SK-N-SH (cell line): ENCODE measurements at regions not wholly inside any gene's neighbourhood (a gene's known extent, or its start where the extent isn't known, plus 50 kb on each side); places are given as distances from the start of the nearest gene placed in this dataset.

Experiments used
- CTCF ChIA-PET: fragments of 300-600, 350-600 bp; formaldehyde crosslinking; extraction: SDS; loops from one replicate; lab custom pipeline; 2021; lab: Yijun Ruan, JAX
- POLR2A ChIA-PET: fragments of 350-600 bp; sonication (Branson Sonifier 250); formaldehyde crosslinking; extraction: SDS; loops from one replicate; lab custom pipeline; 2020; ENCODE audit warnings: antibody characterized with exemption, inconsistent platforms; lab: Yijun Ruan, JAX
- DNase-seq: peaks from one replicate; pipeline ENCODE4 v3.0.0; 2012
- H2AFZ ChIP-seq: fragments of 200-600 bp; sonication (generic); 2 replicates; pipeline ENCODE4 v1.8.1; 2016; ENCODE audit warnings: antibody characterized with exemption, mild to moderate bottlenecking, low read depth
- H3F3A ChIP-seq: fragments of 200-600 bp; sonication (generic); replicated peaks from 2 replicates; pipeline ENCODE3; 2016; ENCODE audit warnings: antibody characterized with exemption, mild to moderate bottlenecking; ENCODE audit not compliant: insufficient read depth
- H3K27ac ChIP-seq, 2 experiments: fragments of 200-500 bp in 1 of 2; fragments of 200-600 bp in 1 of 2; sonication (Bioruptor generic) in 1 of 2; sonication (generic), shearing (Covaris generic) in 1 of 2; 2 replicates each; pipeline versions ENCODE4 v1.5.1 to v1.6.1; 2014 to 2016; ENCODE audit warnings: low read depth in 2 of 2, inconsistent platforms in 1 of 2, low read length in 1 of 2, mild to moderate bottlenecking in 1 of 2, mixed read lengths in 1 of 2
- H3K27me3 ChIP-seq: fragments of 200-600 bp; sonication (generic), shearing (Covaris generic); 2 replicates; pipeline ENCODE4 v1.6.1; 2016; ENCODE audit warnings: mixed run types; ENCODE audit not compliant: insufficient read depth
- H3K36me3 ChIP-seq, 2 experiments: fragments of 200-500 bp in 1 of 2; fragments of 200-600 bp in 1 of 2; sonication (Bioruptor generic) in 1 of 2; sonication (generic) in 1 of 2; replicated peaks in 1 of 2; 2 replicates each; pipeline versions ENCODE3 to v1.5.1; 2014 to 2016; ENCODE audit warnings: low read length in 1 of 2, mild to moderate bottlenecking in 1 of 2; ENCODE audit not compliant: insufficient read depth in 2 of 2, control insufficient read depth in 1 of 2
- H3K4me1 ChIP-seq, 2 experiments: fragments of 200-500 bp in 1 of 2; fragments of 200-600 bp in 1 of 2; sonication (Bioruptor generic) in 1 of 2; sonication (generic), shearing (Covaris generic) in 1 of 2; 2 replicates each; pipeline versions ENCODE4 v1.5.1 to v1.6.1; 2014 to 2016; ENCODE audit warnings: low read depth in 1 of 2, low read length in 1 of 2, mixed run types in 1 of 2; ENCODE audit not compliant: insufficient read depth in 2 of 2, control insufficient read depth in 1 of 2
- H3K4me2 ChIP-seq: fragments of 200-600 bp; sonication (generic), shearing (Covaris generic); 2 replicates; pipeline ENCODE4 v1.6.1; 2017; ENCODE audit warnings: mixed run types
- H3K4me3 ChIP-seq, 2 experiments: fragments of 200-500 bp in 1 of 2; fragments of 200-600 bp in 1 of 2; sonication (Bioruptor generic) in 1 of 2; sonication (generic), shearing (Covaris generic) in 1 of 2; 2 replicates each; pipeline versions ENCODE4 v1.5.1 to v1.8.1; 2014 to 2016; ENCODE audit warnings: low read depth in 2 of 2, inconsistent platforms in 1 of 2, low read length in 1 of 2, mild to moderate bottlenecking in 1 of 2, mixed read lengths in 1 of 2, moderate library complexity in 1 of 2
- H3K79me2 ChIP-seq: fragments of 200-600 bp; sonication (generic); 2 replicates; pipeline ENCODE4 v1.8.1; 2017; ENCODE audit warnings: mild to moderate bottlenecking; ENCODE audit not compliant: insufficient read depth
- H3K9ac ChIP-seq: fragments of 200-600 bp; sonication (generic); 2 replicates; pipeline ENCODE4 v1.6.1; 2017; ENCODE audit warnings: mixed run types
- H3K9me2 ChIP-seq: fragments of 200-600 bp; sonication (generic); 2 replicates; pipeline ENCODE4 v1.6.1; 2017; ENCODE audit warnings: mixed run types
- H3K9me3 ChIP-seq: fragments of 200-600 bp; sonication (generic); 2 replicates; pipeline ENCODE4 v1.6.1; 2017; ENCODE audit warnings: mixed run types, mild to moderate bottlenecking, moderate library complexity
- H4K20me1 ChIP-seq: fragments of 200-600 bp; sonication (generic); 2 replicates; pipeline ENCODE4 v1.6.1; 2017; ENCODE audit warnings: mild to moderate bottlenecking, mixed run types; ENCODE audit not compliant: insufficient read depth
- ELF1 ChIP-seq: IDR thresholded peaks from 2 replicates; pipeline ENCODE4 v1.4.0; 2012
- EP300 ChIP-seq, 2 experiments: IDR thresholded peaks; 2 replicates each; pipeline versions ENCODE4 v1.4.0 to v1.6.1; 2012; ENCODE audit warnings: borderline replicate concordance in 1 of 2, low read depth in 1 of 2, low read length in 1 of 2
- EZH2phosphoT487 ChIP-seq: fragments of 200-600 bp; sonication (generic); IDR thresholded peaks from 2 replicates; pipeline ENCODE4 v1.6.1; 2017; ENCODE audit warnings: low read depth, mixed run types, mild to moderate bottlenecking, antibody characterized with exemption, moderate library complexity, borderline replicate concordance
- FOSL2 ChIP-seq: IDR thresholded peaks from 2 replicates; pipeline ENCODE4 v1.4.0; 2012; ENCODE audit warnings: low read depth, mild to moderate bottlenecking, moderate library complexity, borderline replicate concordance
- FOXM1 ChIP-seq: IDR thresholded peaks from 2 replicates; pipeline ENCODE4 v1.4.0; 2012; ENCODE audit warnings: low read depth, mild to moderate bottlenecking
- IRF3 ChIP-seq: fragments of 150-350 bp; IDR thresholded peaks from 2 replicates; pipeline ENCODE4 v1.6.1; 2016; ENCODE audit warnings: mild to moderate bottlenecking, low read depth, low read length
- MEF2A ChIP-seq: IDR thresholded peaks from 2 replicates; pipeline ENCODE4 v1.4.0; 2012; ENCODE audit warnings: low read depth, borderline replicate concordance
- NFIC ChIP-seq: IDR thresholded peaks from 2 replicates; pipeline ENCODE4 v1.4.0; 2012; ENCODE audit warnings: borderline replicate concordance
- NRF1 ChIP-seq: IDR thresholded peaks from 2 replicates; pipeline ENCODE4 v1.6.1; 2012; ENCODE audit warnings: low read depth, mild to moderate bottlenecking, low read length
- SMC3 ChIP-seq: IDR thresholded peaks from 2 replicates; pipeline ENCODE4 v1.6.1; 2012; ENCODE audit warnings: low read depth, low read length, improper control_type of control experiment
- YY1 ChIP-seq: IDR thresholded peaks from 2 replicates; pipeline ENCODE4 v1.4.0; 2012; ENCODE audit warnings: low read depth, mild to moderate bottlenecking
- WGBS: methylation state at CpG from one replicate; pipeline ENCODE4 v1.1.6; 2017; ENCODE audit warnings: low lambda C conversion rate; 5-methylcytosine and 5-hydroxymethylcytosine counted together
- TF ChIP-seq, protein P1 (sequence below): IDR thresholded peaks from 2 replicates; pipeline ENCODE4; 2012
- TF ChIP-seq, protein P2 (sequence below): IDR thresholded peaks from 2 replicates; pipeline ENCODE4 v1.6.1; 2012; ENCODE audit warnings: mild to moderate bottlenecking, low read depth, low read length, moderate library complexity
- TF ChIP-seq, protein P3 (sequence below): fragments of 150-350 bp; IDR thresholded peaks from 2 replicates; pipeline ENCODE4 v1.6.1; 2017; ENCODE audit warnings: antibody characterized with exemption, low read length, low read depth, borderline replicate concordance

DNA sequence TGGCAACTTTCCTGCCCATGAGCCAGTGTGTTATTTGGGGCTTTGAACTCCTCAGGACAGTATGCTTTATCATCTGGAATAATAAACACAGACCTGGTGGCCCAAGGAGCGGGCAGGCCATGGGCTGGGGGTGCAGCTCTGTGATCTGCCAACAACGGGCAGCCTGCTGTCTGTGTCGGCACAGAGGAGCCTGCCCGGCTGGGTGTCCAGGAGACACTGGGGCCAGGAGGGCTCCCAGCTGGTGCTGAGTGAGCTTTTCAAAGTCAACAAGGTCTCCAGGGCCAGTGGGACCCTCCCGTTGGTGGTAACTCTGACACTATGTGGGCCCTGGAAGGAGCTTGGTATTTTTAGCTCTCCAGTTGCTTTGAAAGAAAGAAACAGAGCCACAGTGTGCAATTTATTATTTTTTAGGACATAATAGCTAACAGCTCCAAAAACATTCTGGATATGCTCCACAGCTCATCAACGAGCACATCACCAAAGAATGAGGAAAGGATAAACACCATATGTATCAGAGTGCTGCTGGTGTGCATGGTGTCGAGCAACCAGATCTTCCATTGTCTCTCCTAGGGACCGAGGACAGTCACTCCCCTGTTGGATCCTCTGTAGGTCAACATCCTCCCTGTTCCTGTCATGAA is 488.7 kb upstream of the USP24 start:
- WGBS = 92% methylated on average over 4 of the region's 8 CpGs
- H3K4me1 ChIP-seq = no peaks in the 10 kb centered on the region; a peak in 2 of 4 replicates

More for the DNA sequence above, 488.7 kb upstream of the USP24 start:
- no peak for TF ChIP-seq YY1
- TF ChIP-seq, protein P1, sequence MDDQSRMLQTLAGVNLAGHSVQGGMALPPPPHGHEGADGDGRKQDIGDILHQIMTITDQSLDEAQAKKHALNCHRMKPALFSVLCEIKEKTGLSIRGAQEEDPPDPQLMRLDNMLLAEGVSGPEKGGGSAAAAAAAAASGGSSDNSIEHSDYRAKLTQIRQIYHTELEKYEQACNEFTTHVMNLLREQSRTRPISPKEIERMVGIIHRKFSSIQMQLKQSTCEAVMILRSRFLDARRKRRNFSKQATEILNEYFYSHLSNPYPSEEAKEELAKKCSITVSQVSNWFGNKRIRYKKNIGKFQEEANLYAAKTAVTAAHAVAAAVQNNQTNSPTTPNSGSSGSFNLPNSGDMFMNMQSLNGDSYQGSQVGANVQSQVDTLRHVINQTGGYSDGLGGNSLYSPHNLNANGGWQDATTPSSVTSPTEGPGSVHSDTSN = no peak
- no peak for TF ChIP-seq NFIC
- no peak for TF ChIP-seq MEF2A
- TF ChIP-seq EP300 (IDR thresholded peaks at IDR 0.05; ENCODE audit: borderline replicate concordance in 1 of 2, low read depth in 1 of 2, low read length in 1 of 2) = no peak
- no peak for TF ChIP-seq FOSL2
- no peak for TF ChIP-seq NRF1
- TF ChIP-seq SMC3 = no peak
- no peak for TF ChIP-seq FOXM1
- TF ChIP-seq, protein P2, sequence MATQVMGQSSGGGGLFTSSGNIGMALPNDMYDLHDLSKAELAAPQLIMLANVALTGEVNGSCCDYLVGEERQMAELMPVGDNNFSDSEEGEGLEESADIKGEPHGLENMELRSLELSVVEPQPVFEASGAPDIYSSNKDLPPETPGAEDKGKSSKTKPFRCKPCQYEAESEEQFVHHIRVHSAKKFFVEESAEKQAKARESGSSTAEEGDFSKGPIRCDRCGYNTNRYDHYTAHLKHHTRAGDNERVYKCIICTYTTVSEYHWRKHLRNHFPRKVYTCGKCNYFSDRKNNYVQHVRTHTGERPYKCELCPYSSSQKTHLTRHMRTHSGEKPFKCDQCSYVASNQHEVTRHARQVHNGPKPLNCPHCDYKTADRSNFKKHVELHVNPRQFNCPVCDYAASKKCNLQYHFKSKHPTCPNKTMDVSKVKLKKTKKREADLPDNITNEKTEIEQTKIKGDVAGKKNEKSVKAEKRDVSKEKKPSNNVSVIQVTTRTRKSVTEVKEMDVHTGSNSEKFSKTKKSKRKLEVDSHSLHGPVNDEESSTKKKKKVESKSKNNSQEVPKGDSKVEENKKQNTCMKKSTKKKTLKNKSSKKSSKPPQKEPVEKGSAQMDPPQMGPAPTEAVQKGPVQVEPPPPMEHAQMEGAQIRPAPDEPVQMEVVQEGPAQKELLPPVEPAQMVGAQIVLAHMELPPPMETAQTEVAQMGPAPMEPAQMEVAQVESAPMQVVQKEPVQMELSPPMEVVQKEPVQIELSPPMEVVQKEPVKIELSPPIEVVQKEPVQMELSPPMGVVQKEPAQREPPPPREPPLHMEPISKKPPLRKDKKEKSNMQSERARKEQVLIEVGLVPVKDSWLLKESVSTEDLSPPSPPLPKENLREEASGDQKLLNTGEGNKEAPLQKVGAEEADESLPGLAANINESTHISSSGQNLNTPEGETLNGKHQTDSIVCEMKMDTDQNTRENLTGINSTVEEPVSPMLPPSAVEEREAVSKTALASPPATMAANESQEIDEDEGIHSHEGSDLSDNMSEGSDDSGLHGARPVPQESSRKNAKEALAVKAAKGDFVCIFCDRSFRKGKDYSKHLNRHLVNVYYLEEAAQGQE = no peak
- TF ChIP-seq, protein P3, sequence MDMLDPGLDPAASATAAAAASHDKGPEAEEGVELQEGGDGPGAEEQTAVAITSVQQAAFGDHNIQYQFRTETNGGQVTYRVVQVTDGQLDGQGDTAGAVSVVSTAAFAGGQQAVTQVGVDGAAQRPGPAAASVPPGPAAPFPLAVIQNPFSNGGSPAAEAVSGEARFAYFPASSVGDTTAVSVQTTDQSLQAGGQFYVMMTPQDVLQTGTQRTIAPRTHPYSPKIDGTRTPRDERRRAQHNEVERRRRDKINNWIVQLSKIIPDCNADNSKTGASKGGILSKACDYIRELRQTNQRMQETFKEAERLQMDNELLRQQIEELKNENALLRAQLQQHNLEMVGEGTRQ = no peak
- TF ChIP-seq IRF3 = no peak
- TF ChIP-seq EZH2phosphoT487 = no peak
- TF ChIP-seq ELF1 = no peak
- Histone ChIP-seq H3K4me3 (no peak overlapping the region), H3K79me2 (no peaks in the 10 kb centered on the region), H3F3A (no peaks in the 10 kb centered on the region), H4K20me1 (no peaks in the 10 kb centered on the region), H3K4me2 (no peak overlapping the region), H3K27ac (no peak overlapping the region), H3K9ac (no peak overlapping the region), H3K36me3 (no peaks in the 10 kb centered on the region), H2AFZ (no peak overlapping the region), H3K9me2 (no peaks in the 10 kb centered on the region), H3K9me3 (no peaks in the 10 kb centered on the region), H3K27me3 (no peaks in the 10 kb centered on the region)
- ChIA-PET POLR2A (no interaction called here), CTCF (interaction anchor here (0.9 to 1.3 kb wide), 2 partner anchors 8 to 418 kb away, joined by 3 to 4 read pairs; no protein-coding TSS in a partner anchor)
- no peak for DNase-seq
